GM19025 (cell line): ENCODE measurements at regions not wholly inside any gene's neighbourhood (a gene's known extent, or its start where the extent isn't known, plus 50 kb on each side); places are given as distances from the start of the nearest gene placed in this dataset.

Experiments
- ATAC-seq: cut with Tn5 transposase; IDR thresholded peaks from one replicate; pipeline ENCODE4 v1.9.1; 2021; ENCODE audit warnings: mild to moderate bottlenecking, low read depth, moderate library complexity; ENCODE audit not compliant: unreplicated experiment

DNA sequence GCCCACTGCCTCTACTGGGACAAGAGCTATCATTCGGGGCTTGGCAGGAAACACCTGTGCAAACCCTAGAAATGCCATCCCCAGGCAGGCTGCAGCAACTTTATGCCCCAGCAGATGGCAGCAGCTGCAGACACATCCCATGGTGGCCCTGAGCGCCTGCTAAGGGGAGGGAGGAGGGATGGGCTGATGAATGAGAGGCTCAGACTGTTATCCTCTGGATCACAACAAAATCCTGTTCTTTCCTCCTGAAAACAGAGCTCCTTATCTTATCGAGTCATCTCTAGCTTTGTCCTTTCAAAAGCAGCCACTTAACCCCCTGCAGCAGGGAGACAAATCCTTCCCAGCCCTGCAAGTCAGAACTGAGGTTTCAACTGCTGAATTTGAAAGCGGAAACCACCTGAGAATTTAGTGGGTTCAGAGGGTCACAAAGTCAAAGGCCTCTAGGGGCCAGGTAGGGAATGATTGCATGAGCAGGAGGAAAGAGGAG lies 90.6 kb upstream of the PROK2 start:
- ATAC-seq: peak; percentile 85

DNA sequence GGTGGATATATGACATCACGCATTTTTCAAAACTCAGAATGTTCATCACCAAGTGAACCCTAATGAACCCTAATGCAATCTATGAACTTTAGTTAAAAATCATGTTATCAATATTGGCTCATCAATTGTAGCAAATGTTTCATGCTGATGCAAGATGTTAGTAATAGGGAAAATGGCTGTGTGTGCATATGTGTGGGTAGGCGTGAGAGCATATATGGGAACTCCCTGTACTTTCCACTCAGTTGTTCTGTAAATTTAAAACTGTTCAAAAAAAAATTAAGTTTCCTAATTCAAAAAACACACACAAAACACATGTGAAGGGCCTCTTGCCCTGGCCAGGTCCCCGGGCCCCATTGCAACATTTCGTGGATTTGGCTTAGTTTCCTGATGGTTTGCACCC lies 89.7 kb upstream of the PROK2 start:
- ATAC-seq: no peak

DNA sequence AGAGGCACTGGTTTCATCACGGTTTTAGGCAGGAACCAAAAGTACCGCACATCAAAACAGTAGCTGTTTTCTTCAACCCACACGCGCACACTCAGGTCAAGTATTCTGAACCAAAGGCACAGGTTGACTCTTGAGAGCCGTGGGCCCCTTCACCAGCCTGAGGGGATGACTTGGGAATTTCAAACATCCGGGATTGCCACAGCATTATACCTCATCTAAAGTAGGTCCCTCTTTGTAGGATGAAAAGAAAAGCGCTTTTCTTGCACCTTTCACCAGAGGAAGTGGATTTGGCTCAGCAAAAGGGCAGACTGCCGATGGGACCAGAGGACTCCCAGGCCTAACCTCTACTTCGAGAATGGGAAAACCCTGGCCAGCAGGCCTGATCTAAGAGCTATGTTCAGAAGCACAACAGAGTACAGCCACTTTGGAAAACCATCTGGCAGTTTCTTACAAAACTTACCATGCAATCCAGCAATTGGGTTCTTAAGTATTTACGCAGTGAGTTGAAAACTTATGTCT lies 88.2 kb upstream of the PROK2 start:
- ATAC-seq: no peak

DNA sequence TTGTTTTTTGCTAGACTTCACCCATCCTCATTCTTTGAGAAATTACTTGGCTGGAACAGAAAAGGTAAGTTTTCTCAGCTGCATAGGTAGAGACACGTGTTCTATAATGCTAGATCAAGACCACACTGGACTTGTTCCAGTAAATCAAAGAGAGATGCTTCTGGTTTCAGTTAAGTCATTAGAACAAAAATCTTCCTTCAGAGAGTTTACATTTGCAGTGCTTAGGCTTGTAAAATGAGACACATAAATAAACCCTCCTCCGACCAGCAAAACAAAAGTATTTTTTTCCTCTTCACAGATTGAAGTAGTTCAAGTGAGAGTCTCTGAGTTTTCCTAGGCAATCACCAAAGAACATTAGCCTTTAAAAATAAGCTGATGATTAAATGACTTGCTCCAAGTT lies 87.3 kb upstream of the PROK2 start:
- no peak for ATAC-seq

DNA sequence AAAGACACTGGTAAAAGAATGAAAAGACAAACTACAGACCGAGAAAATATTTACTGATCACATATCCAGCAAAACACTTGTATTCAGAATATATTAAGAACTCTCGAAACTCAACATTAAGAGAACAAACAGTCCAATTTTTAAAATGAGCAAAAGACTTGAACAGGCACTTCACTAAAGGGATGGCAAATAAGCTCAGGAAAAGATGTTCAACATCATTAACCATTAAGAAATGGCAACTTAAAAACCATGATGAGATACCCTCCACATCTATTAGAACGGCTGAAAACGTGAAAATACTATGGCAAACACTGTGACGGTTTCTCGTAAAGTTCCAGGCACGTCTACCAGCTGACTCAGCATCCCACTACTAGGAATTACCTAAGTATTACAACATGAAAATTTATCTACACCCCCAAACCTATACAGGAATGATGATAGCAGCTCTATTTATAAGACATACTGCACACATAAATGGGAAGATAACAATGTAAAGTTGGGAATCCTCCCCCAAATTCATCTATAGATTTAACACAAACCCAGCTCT lies 86.1 kb upstream of the PROK2 start:
- ATAC-seq: no peak

DNA sequence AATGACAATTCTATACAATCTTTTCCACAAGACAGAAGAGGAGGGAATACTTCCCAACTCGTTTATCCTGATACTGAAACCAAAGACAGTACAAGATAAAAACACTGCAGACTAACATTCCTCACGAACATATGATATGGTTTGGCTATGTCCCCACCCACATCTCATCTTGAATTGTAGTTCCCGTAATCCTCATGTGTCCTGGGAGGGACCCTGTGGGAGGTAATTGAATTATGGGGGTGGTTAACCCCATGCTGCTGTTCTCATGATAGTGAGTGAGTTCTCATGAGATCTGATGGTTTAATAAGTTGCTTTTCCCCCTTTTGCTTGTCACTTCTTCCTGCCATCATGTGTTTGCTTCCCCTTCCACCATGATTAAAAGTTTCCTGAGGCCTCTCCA lies 83.9 kb upstream of the PROK2 start:
- ATAC-seq: no peak

DNA sequence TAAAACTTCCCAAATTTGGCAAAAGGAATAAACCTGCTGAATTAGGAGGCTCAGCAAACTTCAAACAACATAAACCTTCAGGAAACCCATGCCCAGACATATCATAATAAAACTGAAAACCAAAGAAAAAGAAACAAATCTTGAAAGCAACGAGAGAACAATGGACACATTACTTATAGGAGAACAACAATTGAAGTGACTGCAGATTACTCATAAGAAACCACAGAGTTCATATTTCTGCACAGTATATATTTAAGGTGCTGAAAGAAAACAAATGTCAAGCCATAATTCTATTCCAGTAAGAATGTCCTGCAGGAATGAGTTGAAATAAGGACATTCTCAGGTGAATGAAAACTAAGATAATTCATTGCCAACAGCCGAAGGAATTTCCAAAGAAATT lies 80.8 kb upstream of the PROK2 start:
- no peak for ATAC-seq

DNA sequence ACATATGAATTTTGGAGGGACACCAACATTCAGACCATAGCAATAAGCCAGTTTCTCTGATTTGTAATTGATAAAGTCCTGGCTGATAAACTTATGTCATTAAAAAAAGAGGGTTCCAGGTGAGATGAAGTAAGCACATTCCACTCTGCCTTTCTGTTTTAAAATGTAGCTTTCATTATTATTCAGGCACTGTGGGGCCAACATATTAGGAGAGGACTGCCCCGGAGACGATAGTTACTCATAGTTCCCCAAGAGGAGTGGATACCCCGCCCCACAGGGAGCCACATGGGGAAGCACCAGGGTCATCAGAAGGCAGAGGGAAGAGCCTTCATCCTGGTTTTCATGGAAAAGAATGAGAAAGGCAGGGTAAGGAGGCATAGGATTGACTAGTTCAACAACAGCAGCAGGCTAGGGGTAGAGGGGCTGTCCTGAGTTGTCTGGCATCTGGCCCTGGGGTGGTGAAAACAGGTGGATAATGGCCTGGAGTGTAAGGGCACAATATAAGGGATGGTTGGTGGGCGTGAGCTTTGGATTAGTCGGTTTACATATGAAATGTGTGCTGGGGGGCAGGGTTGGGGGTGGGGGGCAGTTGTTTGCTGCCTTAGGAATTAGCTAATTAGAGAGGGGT lies 78.7 kb upstream of the PROK2 start:
- ATAC-seq: no peak

DNA sequence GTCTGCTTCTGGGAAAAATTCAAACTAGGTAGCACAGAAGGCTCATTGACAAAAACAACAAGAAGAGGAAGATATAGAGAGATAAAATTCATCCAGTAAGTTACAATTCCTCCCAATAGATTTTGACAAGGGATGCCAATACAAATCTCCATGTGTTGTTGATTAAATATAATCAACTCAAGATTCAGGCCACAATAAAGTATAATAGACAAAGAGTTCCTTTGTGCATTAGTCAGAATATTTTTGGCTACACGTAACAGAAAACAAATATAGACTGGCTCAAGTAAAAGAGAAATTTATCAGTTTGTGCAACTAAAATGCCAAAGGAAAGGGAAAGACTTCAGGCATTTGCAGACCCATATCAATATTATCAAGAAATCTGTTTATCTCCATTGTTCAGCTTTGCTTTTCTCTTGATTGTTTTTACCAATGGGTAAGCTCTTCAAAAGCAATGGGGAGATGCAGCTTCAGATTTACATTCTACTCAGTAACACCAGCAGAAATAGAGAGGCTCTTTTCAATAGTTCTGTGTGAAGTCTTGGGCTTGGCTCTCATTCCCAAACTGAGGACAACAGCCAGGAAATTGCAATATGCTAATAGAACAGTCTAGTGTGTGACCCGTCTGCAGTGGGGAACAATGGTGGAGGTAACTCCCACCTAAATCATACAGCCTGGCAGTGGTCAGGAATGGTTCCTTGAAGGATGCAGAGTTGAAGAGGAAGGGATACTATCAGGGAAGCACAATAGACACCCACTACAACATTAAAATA lies 77.6 kb upstream of the PROK2 start:
- no peak for ATAC-seq

DNA sequence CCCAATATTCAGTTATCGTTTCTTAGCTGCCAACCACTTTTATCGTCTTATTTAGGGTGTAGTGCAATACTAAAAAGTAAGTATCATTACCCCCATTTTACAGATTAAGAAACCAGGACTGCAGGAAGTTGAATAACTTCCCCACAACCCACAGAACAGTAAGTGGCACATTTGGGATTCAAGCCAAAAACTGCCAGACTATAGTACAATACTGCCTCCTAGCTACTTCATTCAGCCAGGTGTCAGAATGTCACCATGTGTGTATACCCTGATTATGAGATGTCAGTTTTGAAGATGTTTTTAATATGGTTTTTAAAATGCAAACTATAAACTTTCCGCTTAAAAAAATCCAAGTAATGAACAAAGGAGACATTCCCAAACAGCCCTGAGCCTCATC lies 74.2 kb upstream of the PROK2 start:
- no peak for ATAC-seq

DNA sequence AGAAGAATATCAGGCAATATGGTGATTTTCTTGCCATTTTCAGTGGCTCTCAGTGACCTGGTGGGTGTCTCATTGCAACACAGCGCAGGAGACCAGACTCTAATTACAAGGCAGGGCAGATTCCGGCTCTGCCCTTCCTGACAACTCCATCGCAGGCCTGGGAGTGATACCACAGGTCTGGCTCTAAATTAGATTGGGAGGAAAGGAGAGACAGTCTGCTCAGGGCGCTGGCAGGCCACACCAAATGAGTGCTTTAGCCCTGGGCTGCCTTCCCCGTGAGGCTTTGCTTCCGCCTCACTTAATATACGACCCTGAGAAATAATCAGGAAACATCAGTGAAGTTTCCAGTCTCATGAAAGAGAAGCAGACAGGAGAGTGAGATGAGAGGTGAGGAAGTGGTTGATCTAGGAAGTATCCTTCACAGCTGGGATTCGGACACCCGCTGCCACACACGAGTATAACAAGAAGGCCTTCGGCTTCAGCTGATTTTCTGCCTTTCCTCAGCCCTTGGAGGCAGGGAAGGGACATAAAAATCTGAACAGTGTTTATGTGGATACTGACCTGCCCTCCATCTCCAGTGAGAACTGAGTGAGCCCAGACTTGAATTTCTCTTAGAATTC lies 73.7 kb upstream of the PROK2 start:
- ATAC-seq: no peak

DNA sequence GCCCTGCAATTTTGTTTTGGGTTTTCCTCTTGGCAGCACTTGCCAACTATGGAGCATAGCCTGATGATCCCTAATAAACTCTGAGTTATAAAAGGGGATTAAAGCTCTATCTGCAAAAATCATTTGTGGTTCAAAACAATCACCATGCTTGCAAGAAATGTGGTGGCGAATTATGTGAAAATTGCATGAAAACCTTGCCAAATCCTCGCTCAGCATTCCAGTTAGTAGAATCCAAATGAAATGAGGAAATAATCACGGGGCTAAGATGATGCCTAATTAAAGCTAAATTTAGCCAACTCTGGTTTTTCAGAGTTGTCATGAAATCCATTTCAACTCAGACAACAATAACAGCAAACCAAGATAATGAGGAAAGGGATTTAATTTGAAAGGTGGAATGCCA lies 73.0 kb upstream of the PROK2 start:
- ATAC-seq: no peak

DNA sequence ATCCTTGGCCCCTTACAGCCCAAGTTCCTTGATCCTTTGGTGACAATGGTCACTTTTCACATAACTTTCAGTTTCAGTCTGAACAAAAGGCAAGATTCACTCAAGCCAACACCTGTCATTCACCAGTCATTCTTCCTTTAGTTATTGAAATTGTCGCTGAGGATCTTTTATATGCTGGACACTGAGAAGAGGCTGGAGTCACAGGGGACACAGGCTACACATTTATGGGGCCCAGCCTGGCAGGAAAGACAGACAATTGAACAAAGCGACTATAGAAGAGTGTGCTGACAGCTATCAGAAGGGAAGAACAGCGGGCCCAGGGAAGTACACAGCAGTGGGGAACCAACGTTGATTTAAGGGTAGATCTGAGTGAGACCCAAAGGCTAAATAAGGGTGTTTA lies 69.8 kb upstream of the PROK2 start:
- ATAC-seq: no peak

DNA sequence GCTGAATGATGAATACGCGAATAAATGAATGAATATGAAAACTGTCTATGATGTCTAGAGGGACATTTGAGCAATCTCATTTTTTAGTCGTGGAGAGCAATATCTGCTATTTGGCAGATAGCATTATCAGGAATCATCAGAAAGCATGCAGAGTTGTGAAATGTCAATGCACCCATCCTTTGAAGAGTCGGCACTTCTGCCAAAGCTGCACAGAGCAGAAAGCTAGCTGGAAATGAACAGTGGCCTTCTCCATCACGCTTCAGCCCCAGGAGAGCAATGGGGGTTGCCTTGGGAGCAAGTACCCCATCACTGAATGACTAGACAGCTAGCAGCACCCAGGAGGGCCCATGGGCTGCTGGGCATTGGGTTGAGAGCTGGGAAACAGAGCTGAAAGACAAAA lies 69.1 kb upstream of the PROK2 start:
- no peak for ATAC-seq

DNA sequence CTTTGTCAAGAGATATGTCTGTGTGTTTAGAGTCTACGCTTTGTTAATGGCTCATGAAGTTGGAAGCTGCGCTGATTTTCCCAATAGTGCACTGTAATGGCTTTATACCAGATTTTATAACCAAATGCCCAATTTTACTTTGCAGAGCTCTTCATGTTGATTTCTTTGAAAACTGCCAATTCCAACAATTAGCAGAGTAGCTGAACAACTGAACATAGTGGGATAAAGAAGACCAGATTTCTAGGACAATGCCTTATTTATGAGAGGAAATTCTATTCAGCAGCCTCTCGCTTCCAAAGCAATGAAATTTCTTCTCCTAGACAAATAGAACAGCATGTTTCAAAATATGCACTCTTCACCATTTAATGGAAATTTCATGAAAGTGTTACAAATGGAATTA lies 66.9 kb upstream of the PROK2 start:
- ATAC-seq: no peak

DNA sequence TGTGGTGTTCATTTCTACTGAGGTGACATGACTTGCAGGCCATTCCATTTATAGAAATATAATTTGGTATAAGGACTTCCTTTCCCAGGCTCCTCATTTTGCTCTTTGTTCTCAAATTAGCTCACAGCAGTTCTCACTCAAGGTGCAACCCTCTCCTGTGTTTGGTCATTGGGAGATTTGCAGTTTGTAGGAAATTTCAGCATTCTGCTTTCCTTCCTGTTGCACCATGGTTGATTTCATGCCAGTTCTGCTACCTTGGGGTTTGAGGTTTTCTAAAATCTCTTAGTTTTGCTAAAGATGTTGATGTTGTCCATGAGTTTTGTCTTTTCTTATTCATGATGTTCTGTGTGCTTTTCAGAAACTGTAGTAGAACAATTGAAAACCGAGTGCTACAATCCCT lies 65.7 kb upstream of the PROK2 start:
- ATAC-seq: no peak

DNA sequence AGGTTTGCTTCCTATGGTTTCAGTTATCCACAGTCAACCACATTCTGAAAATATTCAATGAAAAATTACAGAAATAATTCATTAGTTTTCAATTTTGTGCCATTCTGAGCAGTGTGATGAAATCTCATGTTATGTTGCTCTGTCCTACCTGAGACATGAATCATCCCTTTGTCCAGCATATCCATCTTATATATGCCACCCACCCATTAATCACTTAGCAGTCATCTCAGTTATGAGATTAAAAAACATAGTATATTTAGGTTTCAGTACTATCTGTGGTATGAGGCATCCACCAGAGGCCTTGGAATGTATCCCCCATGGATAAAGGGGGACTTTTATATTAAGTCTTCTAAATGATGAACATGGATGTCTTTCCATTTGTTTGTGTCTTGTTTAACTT lies 64.7 kb upstream of the PROK2 start:
- no peak for ATAC-seq

DNA sequence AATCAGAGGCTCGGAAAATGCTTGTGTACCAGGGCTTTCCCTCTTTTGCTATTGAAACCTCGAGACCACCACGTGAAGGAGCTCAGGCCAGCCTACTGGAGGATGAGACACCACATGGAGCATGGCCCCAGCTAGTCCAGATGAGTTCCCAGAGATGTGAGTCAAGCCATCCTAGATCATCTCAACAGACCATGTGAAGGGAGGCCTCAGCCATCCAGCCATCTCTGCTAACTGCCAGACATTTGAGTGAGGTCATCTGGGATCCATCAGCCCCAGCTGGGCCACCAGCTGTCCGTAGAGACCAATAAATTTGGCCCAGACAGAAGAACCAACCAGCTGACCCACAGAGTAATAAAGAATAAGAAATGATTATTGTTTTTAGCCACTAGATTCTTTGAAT lies 62.8 kb upstream of the PROK2 start:
- no peak for ATAC-seq

DNA sequence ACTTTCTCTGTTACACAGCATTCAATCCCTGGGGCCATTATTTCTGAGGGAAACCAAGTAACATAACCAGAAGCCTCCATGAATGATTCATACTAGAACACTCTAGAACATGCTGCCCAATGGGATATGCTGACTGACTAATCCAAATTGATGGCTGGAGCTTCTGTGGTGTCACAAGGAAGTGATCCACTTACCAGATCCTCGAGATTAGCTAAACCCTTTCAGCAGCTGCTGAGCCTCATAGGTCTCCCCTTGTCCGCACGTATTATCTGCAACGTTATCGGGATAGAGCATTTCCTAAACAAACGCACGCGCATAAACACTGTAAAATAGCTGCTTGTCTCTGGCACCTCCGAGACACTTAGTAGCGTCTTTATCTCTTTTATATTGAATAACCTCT lies 61.2 kb upstream of the PROK2 start:
- no peak for ATAC-seq

DNA sequence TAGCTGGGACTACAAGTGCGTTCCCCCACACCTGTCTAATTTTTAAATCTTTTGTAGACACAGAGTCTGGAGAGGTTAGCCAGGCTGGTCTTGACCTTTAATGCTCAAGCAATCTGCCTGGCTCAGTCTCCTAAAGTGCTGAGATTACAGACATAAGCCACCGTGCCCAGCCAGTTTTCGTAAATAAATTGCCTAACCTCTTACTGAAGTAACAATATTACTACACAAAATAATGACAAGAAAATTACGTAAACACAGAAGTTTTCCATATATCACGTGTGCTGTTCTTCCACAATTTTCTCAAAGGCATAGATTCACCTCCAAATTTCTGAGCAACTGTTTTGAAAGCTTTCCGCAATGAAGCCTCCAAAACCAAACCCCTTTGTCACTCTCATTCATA lies 58.1 kb upstream of the PROK2 start:
- ATAC-seq: no peak

DNA sequence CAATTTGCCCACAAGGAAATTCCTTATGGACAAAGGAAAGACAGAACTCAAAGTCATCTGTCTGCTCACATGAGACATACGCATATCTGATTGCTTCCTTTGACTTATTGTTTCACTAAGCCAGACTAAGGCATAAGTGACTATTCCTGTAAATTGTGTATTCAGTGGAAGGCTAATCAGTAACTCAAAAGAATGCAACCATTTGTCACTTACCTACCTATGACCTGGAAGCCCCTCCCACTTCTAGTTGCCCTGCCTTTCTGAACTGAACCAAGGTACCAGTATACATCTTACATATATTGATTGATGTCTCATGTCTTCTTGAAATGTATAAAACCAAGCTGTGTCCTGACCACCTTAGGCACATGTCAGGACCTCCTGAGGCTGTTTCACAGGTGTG lies 53.5 kb upstream of the PROK2 start:
- no peak for ATAC-seq
